ENCODE measurements at regions not wholly inside any gene's neighbourhood (a gene's known extent, or its start where the extent isn't known, plus 50 kb on each side); places are given as distances from the start of the nearest gene placed in this dataset.

DNA sequence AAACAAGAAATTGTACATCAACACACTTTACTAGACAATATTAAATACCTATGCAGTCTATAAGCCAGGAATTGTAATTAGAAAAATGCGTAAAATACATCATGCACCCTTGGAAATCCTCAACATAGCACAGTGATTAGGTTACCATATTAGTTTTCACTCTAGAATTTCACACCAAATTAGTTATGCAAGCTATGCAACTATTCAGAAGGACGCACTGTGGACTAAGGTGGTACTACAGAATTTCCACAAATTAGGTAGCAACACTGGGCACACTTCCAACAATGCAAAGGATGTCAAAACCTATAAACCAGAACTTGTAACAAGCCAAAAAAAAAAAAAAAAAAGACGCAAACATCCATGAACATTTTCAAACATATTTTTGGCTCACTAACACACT is 71.1 kb upstream of the ZCCHC13 start:
- no peaks in the 10 kb centered on the region for H3K79me2 ChIP-seq (ENCODE audit: control insufficient read depth, insufficient read depth, low read length)
- no peaks in the 10 kb centered on the region for H3K36me3 ChIP-seq (ENCODE audit: control insufficient read depth, insufficient read depth, low read length)
- no peak overlapping the region for H3K9ac ChIP-seq (ENCODE audit: insufficient read depth, low read length)
- no peaks in the 10 kb centered on the region for H3K27me3 ChIP-seq (ENCODE audit: control insufficient read depth, insufficient read depth, low read length)
- no peak overlapping the region for H3K27ac ChIP-seq (ENCODE audit: insufficient read depth, low read length)
- TF ChIP-seq EZH2 (IDR thresholded peaks at IDR 0.05; ENCODE audit: low read length, missing control alignments) (no peak), CTCF (conservative IDR thresholded peaks at IDR 0.05 in 1 of 2, IDR thresholded peaks at IDR 0.05 in 1 of 2; ENCODE audit: low read depth in 1 of 2, low read length in 2 of 2) (no peak)
- DNase-seq (ENCODE audit: low read depth in 2 of 2) = peak; percentile 25 to 39
- H3K9me3 ChIP-seq (ENCODE audit: control insufficient read depth, insufficient read depth, low read depth, low read length) = no peaks in the 10 kb centered on the region
- H3K4me3 ChIP-seq (replicated peaks in 1 of 4; ENCODE audit: control extremely low read depth in 1 of 4, insufficient read depth in 1 of 4, low read depth in 3 of 4, low read length in 4 of 4) = no peak overlapping the region
- no peak overlapping the region for H2AFZ ChIP-seq (ENCODE audit: low read length)
- H3K4me2 ChIP-seq (ENCODE audit: extremely low read depth, insufficient read depth, low read length) = no peak overlapping the region
- H3K4me1 ChIP-seq (ENCODE audit: control insufficient read depth, extremely low read depth, insufficient read depth, low read length) = no peaks in the 10 kb centered on the region
- no peaks in the 10 kb centered on the region for H4K20me1 ChIP-seq (ENCODE audit: control insufficient read depth, extremely low read depth, insufficient read depth, low read length)

GRCh38 chrX:74231625-74232024 is 72.4 kb upstream of the ZCCHC13 start:
- Histone ChIP-seq H3K4me2 (ENCODE audit: extremely low read depth, insufficient read depth, low read length) (no peak overlapping the region), H3K4me1 (ENCODE audit: control insufficient read depth, extremely low read depth, insufficient read depth, low read length) (no peaks in the 10 kb centered on the region)

DNA sequence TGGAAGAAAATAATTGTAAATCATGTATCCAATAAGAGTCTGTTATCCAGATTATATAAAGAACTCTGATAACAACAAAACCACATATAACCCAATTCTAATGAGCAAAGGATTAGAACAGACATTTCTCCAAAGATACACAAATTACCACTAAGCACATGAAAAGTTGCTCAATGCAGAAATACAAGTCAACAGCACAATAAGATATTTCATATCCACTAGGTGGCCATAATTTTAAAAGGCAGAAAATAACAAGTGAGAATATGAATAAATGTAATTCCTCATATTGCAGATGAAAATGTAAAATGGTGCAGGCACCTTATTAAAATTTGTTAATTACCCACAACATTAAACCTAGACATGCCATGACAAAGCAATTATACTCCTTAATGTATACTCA is 73.9 kb upstream of the ZCCHC13 start:
- no peak overlapping the region for H3K4me3 ChIP-seq (replicated peaks in 1 of 4; ENCODE audit: control extremely low read depth in 1 of 4, insufficient read depth in 1 of 4, low read depth in 3 of 4, low read length in 4 of 4)
- H3K4me2 ChIP-seq (ENCODE audit: extremely low read depth, insufficient read depth, low read length) = no peak overlapping the region
- H3K27me3 ChIP-seq (ENCODE audit: control insufficient read depth, insufficient read depth, low read length) = no peaks in the 10 kb centered on the region
- no peaks in the 10 kb centered on the region for H3K79me2 ChIP-seq (ENCODE audit: control insufficient read depth, insufficient read depth, low read length)
- no peaks in the 10 kb centered on the region for H4K20me1 ChIP-seq (ENCODE audit: control insufficient read depth, extremely low read depth, insufficient read depth, low read length)
- no peak overlapping the region for H3K9ac ChIP-seq (ENCODE audit: insufficient read depth, low read length)
- no peaks in the 10 kb centered on the region for H3K9me3 ChIP-seq (ENCODE audit: control insufficient read depth, insufficient read depth, low read depth, low read length)
- H3K36me3 ChIP-seq (ENCODE audit: control insufficient read depth, insufficient read depth, low read length) = no peaks in the 10 kb centered on the region
- DNase-seq (ENCODE audit: low read depth in 2 of 2) = peak in 1 of 2 donors; percentile 21
- TF ChIP-seq CTCF (conservative IDR thresholded peaks at IDR 0.05 in 1 of 2, IDR thresholded peaks at IDR 0.05 in 1 of 2; ENCODE audit: low read depth in 1 of 2, low read length in 2 of 2) (no peak), EZH2 (IDR thresholded peaks at IDR 0.05; ENCODE audit: low read length, missing control alignments) (no peak)
- no peaks in the 10 kb centered on the region for H3K4me1 ChIP-seq (ENCODE audit: control insufficient read depth, extremely low read depth, insufficient read depth, low read length)
- no peak overlapping the region for H2AFZ ChIP-seq (ENCODE audit: low read length)
- no peak overlapping the region for H3K27ac ChIP-seq (ENCODE audit: insufficient read depth, low read length)

More at GRCh38 chrX:74231625-74232024, 72.4 kb upstream of the ZCCHC13 start:
- peak in 1 of 2 donors; percentile 13 for DNase-seq (ENCODE audit: low read depth in 2 of 2)
- Histone ChIP-seq H3K9ac (ENCODE audit: insufficient read depth, low read length) (no peak overlapping the region), H3K27ac (ENCODE audit: insufficient read depth, low read length) (no peak overlapping the region), H3K4me3 (replicated peaks in 1 of 4; ENCODE audit: control extremely low read depth in 1 of 4, insufficient read depth in 1 of 4, low read depth in 3 of 4, low read length in 4 of 4) (no peak overlapping the region), H3K9me3 (ENCODE audit: control insufficient read depth, insufficient read depth, low read depth, low read length) (no peaks in the 10 kb centered on the region), H3K36me3 (ENCODE audit: control insufficient read depth, insufficient read depth, low read length) (no peaks in the 10 kb centered on the region), H3K79me2 (ENCODE audit: control insufficient read depth, insufficient read depth, low read length) (no peaks in the 10 kb centered on the region), H4K20me1 (ENCODE audit: control insufficient read depth, extremely low read depth, insufficient read depth, low read length) (no peaks in the 10 kb centered on the region), H3K27me3 (ENCODE audit: control insufficient read depth, insufficient read depth, low read length) (no peaks in the 10 kb centered on the region), H2AFZ (ENCODE audit: low read length) (no peak overlapping the region)
- TF ChIP-seq CTCF (conservative IDR thresholded peaks at IDR 0.05 in 1 of 2, IDR thresholded peaks at IDR 0.05 in 1 of 2; ENCODE audit: low read depth in 1 of 2, low read length in 2 of 2) = no peak
- TF ChIP-seq EZH2 (IDR thresholded peaks at IDR 0.05; ENCODE audit: low read length, missing control alignments) = no peak
